Germinal center (tissue), 1 donor: ENCODE measurements at regions not wholly inside any gene's neighbourhood (a gene's known extent, or its start where the extent isn't known, plus 50 kb on each side); places are given as distances from the start of the nearest gene placed in this dataset.
A peak's percentile ranks its signal among the peaks of the same experiment; 100 is the strongest.

ENCODE experiments used
- DNase-seq: peaks from one replicate; pipeline ENCODE4 v3.0.0; 2012; ENCODE audit warnings: mixed read lengths, low spot score

DNA sequence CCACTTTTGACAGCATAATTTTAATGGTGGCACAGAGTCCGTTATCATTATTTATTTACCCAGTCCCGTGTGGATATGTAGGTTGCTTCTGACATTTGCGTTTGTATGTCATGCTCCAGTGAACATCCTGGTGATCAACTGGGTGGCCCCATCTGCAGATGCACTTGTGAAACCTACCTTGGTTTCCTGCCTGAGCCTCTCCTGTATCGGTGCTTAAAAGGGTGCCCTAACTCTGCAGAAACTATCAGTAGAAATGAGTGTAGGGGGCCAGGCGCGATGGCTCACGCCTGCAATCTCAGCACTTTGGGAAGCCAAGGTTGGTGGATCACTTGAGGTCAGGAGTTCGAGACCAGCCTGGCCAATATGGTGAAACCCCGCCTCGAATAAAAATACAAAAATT is 92.1 kb upstream of the IER5L start:
- peak; percentile 76 for DNase-seq

GRCh38 chr9:129267141-129267540 is 89.1 kb upstream of the IER5L start:
- no peak for DNase-seq

DNA sequence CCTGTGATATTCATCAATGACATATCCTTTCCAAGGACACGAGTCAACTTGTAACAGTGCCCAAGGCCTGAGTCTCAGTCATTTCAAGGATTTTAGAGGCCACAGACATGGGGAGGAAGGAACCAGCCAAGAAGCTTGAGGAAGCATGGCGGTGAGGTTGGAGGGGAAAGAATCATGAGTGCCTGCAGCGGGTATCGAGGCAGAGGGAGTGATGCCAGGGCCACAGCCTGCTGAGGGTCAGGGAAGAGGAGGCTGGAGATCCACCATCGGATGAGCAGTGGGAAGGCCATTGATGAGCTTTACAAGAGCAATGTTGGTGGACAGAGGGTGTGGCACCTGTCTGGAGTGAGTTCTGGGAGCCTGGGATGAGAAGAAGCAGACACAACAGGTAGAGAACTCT is 88.5 kb upstream of the IER5L start:
- no peak for DNase-seq

DNA sequence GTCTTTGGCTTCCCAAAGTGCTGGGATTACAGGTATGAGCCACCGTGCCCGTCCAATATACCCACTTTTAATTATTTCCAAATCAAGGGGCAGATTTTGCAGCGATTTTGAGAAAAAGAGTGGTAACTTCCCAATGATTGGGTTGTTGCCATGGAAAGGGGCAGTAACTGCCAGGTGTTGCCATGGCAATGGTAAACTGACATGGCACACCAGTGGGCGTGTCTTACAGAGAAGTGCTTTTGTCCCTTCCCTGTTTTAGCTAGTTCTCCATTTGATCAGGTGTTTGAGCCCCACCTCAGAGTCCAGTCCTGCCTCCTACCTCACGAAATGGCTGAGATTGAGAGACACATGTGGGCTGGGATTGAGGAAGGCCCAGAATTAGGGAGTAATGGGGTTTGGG is 86.3 kb upstream of the IER5L start:
- DNase-seq, result no peak

- DNase-seq, result no peak
Observed at GRCh38 chr9:129263836-129264235, 85.8 kb upstream of the IER5L start.

GRCh38 chr9:129262261-129262660 is 84.2 kb upstream of the IER5L start:
- no peak for DNase-seq

GRCh38 chr9:129259375-129259774 is 81.3 kb upstream of the IER5L start:
- DNase-seq, result no peak

DNA sequence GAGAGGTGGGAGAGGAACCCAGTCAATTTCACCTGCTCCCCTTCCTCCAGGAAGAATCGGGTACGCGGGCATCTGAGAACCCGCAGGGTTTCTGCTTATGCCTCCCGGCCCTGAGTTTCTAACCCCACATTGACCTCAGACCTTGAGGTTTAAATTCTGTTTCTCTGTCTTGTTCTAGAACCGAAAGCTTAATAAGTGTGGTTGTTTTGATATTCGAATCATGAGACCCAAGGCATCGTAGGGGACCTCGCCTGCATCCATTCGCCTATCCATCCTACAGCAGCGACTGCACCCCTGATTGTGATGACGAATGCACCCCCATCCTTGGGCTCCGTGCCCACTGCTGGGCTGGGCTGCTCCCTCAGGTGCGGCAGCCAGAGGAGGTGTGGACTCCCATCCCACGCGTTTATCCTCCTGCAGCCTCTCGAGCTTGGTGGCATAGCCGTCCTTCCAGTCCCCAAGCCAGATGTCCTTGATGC is 80.8 kb upstream of the IER5L start:
- DNase-seq, result no peak

GRCh38 chr9:129258124-129258822 is 80.2 kb upstream of the IER5L start:
- DNase-seq, result peak; percentile 92

DNA sequence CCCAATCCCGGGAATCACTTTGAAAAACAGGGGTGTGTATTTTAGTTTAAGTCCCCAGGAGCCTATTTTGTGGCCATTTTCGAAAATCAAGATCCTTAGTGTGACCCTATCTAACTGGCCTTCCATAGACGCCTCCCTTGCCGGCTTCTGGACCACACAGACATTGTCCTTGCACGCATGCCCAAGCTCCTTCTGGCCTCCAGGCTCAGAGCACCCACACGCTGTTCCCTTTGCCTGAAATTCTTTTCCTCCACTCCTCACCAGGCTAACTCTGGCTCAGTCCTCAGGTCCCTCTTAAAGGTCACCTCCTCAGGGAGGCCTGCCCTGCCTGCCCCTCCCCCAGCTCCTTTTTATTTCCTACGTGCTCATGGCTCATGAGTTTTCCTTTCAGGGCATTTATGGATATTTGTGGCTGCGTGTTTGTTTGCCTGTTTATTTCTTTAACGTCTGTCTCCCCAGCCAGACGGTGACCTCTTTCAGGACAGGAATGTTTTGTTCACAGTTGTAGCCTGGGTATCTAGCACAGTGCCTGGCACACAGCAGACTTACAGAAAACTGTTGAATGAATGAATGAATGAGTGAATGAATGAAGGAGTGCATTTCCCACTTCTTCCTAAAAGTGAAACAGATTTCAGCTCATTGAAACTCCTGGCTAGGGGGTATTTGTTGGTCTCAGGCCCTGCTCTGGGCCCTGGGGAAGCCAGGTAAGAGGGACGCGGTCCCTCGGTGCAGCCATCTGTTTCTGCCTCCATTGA is 79.1 kb upstream of the IER5L start:
- no peak for DNase-seq

- DNase-seq, result no peak
Observed at GRCh38 chr9:129254566-129255287, 76.7 kb upstream of the IER5L start.

- DNase-seq, result no peak
Observed at GRCh38 chr9:129253803-129254381, 75.8 kb upstream of the IER5L start.

GRCh38 chr9:129252937-129253802 is 75.1 kb upstream of the IER5L start:
- DNase-seq, result no peak

DNA sequence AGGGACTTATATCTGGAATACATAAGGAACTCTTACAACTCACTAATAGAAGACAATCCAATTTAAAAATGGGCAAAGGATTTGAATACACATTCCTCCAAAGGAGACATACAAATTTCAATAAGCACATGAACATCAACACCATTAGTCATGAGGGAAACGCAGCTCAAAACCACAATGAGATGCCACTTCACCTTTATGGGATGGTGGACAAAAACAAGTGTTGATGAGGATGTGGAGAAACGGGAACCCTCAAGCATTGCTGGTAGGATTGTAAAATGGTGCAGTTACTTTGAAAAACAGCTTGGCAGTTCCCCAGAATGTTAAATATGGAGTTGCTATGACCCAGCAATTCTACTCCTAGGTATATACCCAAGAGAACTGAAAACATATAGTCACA is 72.7 kb upstream of the IER5L start:
- no peak for DNase-seq

GRCh38 chr9:129247285-129248153 is 69.5 kb upstream of the IER5L start:
- DNase-seq, result no peak

DNA sequence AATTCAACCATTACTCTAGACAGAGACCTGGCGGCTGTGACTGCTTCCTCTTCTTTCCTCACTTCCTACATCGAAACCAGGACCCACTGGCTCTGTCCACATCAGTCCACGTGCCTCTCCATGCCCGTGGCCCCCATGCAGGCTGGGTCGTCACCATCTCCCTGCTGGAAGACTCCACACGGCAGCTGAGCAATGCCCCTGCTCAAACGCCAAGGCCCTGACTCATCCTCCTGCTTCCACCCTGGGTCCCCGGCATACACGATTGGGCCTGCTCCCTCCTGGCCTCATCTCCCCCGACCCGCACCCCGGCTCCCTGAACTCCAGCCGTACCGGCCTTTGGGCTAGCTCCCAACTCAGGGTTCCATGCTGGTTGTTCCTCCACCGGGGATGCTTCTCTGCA is 67.2 kb upstream of the IER5L start:
- DNase-seq, result no peak

GRCh38 chr9:129242971-129243561 is 65.0 kb upstream of the IER5L start:
- no peak for DNase-seq

- DNase-seq, result no peak
Observed at GRCh38 chr9:129242191-129242941, 64.3 kb upstream of the IER5L start.

- no peak for DNase-seq
Observed at GRCh38 chr9:129241725-129242124, 63.7 kb upstream of the IER5L start.
